CD4-positive, alpha-beta T cell (primary cell): ENCODE measurements at regions not wholly inside any gene's neighbourhood (a gene's known extent, or its start where the extent isn't known, plus 50 kb on each side); places are given as distances from the start of the nearest gene placed in this dataset.

Experiments used
- ATAC-seq: fragments of 200-7000 bp; cut with Tn5 transposase; one replicate; pipeline ENCODE4 v1.10.0; 2022; ENCODE audit warnings: mild to moderate bottlenecking; ENCODE audit not compliant: poor library complexity
- CTCF ChIA-PET: fragments of 350-600 bp; sonication (Branson Sonifier 250); formaldehyde crosslinking; loops from one replicate; lab custom pipeline; 2021; ENCODE audit warnings: antibody characterized with exemption, inconsistent platforms; lab: Charles Lee
- POLR2A ChIA-PET: fragments of 350-600 bp; sonication (Branson Sonifier 250); formaldehyde crosslinking; loops from one replicate; lab custom pipeline; 2021; ENCODE audit warnings: antibody characterized with exemption, inconsistent platforms; lab: Charles Lee
- DNase-seq, 14 experiments: peaks; one replicate each; pipeline ENCODE4 v3.0.0-alpha.2; 2013 to 2020; ENCODE audit warnings: mixed read lengths in 2 of 14
- H3K27ac ChIP-seq, 2 donors: one replicate each; pipeline versions ENCODE4 v1.5.1 to v1.7.0; 2013; ENCODE audit warnings: low read length in 2 of 2, low read depth in 1 of 2, mild to moderate bottlenecking in 1 of 2
- H3K27me3 ChIP-seq, 2 experiments: 1 replicate in 1 of 2; 2 replicates in 1 of 2; pipeline versions ENCODE4 v1.6.1 to v1.7.0; 2013; ENCODE audit warnings: low read length in 2 of 2, control low read depth in 1 of 2, mild to moderate bottlenecking in 1 of 2, moderate library complexity in 1 of 2; ENCODE audit not compliant: insufficient read depth in 2 of 2, control insufficient read depth in 1 of 2
- H3K36me3 ChIP-seq: one replicate; pipeline ENCODE4 v1.6.1; 2013; ENCODE audit warnings: low read length, control low read depth; ENCODE audit not compliant: insufficient read depth
- H3K4me1 ChIP-seq: one replicate; pipeline ENCODE4 v1.6.1; 2013; ENCODE audit warnings: low read length, control low read depth; ENCODE audit not compliant: insufficient read depth
- H3K4me3 ChIP-seq: one replicate; pipeline ENCODE4 v1.5.1; 2013; ENCODE audit warnings: mild to moderate bottlenecking, low read length, moderate library complexity
- H3K9me3 ChIP-seq, 2 experiments: 1 replicate in 1 of 2; 2 replicates in 1 of 2; pipeline versions ENCODE4 v1.6.1 to v1.7.0; 2013; ENCODE audit warnings: low read length in 2 of 2, mild to moderate bottlenecking in 2 of 2, control low read depth in 1 of 2, moderate library complexity in 1 of 2; ENCODE audit not compliant: control insufficient read depth in 1 of 2, insufficient read depth in 1 of 2
- H3K27ac Mint-ChIP-seq: one replicate; pipeline ENCODE4 v1.8.0; 2020; ENCODE audit warnings: mixed read lengths
- H3K27me3 Mint-ChIP-seq: one replicate; pipeline ENCODE4 v1.8.0; 2021; ENCODE audit warnings: mixed read lengths
- H3K36me3 Mint-ChIP-seq: one replicate; pipeline ENCODE4 v1.8.0; 2021; ENCODE audit warnings: low read depth, mixed read lengths
- H3K4me1 Mint-ChIP-seq: one replicate; pipeline ENCODE4 v1.8.0; 2021; ENCODE audit warnings: low read depth, mixed read lengths
- H3K4me3 Mint-ChIP-seq: one replicate; pipeline ENCODE4 v1.8.0; 2020; ENCODE audit warnings: mild to moderate bottlenecking, mixed read lengths
- H3K9me3 Mint-ChIP-seq: one replicate; pipeline ENCODE4 v1.8.0; 2020; ENCODE audit warnings: mixed read lengths
- CTCF ChIP-seq: fragments of 200-600 bp; IDR thresholded peaks from one replicate; pipeline ENCODE4 v1.8.0; 2022; ENCODE audit warnings: antibody characterized with exemption, mild to moderate bottlenecking
- intact Hi-C, 2 experiments: fragments of 100-400 bp; cut with DNase I in 1 of 2; cut with micrococcal nuclease in 1 of 2; formaldehyde crosslinking; loops; one replicate each; pipeline versions ENCODE4 v1.15.1 to v1.9.0; 2023 to 2025; cut with DNase I, micrococcal nuclease

- peaks cover 24% of the 10 kb centered on the region for H3K9me3 Mint-ChIP-seq
- intact Hi-C loops: no loop called here
- Histone ChIP-seq H3K4me1 (no peaks in the 10 kb centered on the region), H3K27me3 (no peaks in the 10 kb centered on the region), H3K4me3 (no peak overlapping the region), H3K36me3 (no peaks in the 10 kb centered on the region), H3K9me3 (peaks cover 0 to 7% of the 10 kb centered on the region in 2 experiments), H3K27ac (no peak overlapping the region)
- DNase-seq: no peak
- no peaks in the 10 kb centered on the region for H3K4me1 Mint-ChIP-seq
- TF ChIP-seq CTCF: no peak
- CTCF ChIA-PET: no interaction called here
- no peak overlapping the region for H3K4me3 Mint-ChIP-seq
- ATAC-seq: no peak
- H3K36me3 Mint-ChIP-seq: no peaks in the 10 kb centered on the region
- POLR2A ChIA-PET: no interaction called here
- no peaks in the 10 kb centered on the region for H3K27me3 Mint-ChIP-seq
- no peak overlapping the region for H3K27ac Mint-ChIP-seq
Observed at GRCh38 chr4:149095811-149096210, 653.6 kb upstream of the NR3C2 start.

GRCh38 chr4:149095001-149095400, 652.8 kb upstream of the NR3C2 start:
- H3K4me1 Mint-ChIP-seq: no peaks in the 10 kb centered on the region
- Histone ChIP-seq H3K36me3 (no peaks in the 10 kb centered on the region), H3K9me3 (peaks cover 0 to 7% of the 10 kb centered on the region in 2 experiments), H3K4me1 (no peaks in the 10 kb centered on the region), H3K4me3 (no peak overlapping the region), H3K27me3 (no peaks in the 10 kb centered on the region), H3K27ac (no peak overlapping the region)
- TF ChIP-seq CTCF: no peak
- H3K27ac Mint-ChIP-seq: no peak overlapping the region
- H3K9me3 Mint-ChIP-seq: peaks cover 24% of the 10 kb centered on the region
- ChIA-PET POLR2A (no interaction called here), CTCF (no interaction called here)
- ATAC-seq: no peak
- intact Hi-C loops: no loop called here
- no peak overlapping the region for H3K4me3 Mint-ChIP-seq
- no peaks in the 10 kb centered on the region for H3K36me3 Mint-ChIP-seq
- DNase-seq: no peak
- no peaks in the 10 kb centered on the region for H3K27me3 Mint-ChIP-seq

- ATAC-seq (no peak), DNase-seq (no peak)
- POLR2A ChIA-PET: no interaction called here
- H3K27me3 ChIP-seq: no peaks in the 10 kb centered on the region
- H3K27ac ChIP-seq: no peak overlapping the region
- H3K4me1 ChIP-seq: no peaks in the 10 kb centered on the region
- TF ChIP-seq CTCF: no peak
- Mint-ChIP-seq H3K36me3 (no peaks in the 10 kb centered on the region), H3K9me3 (peaks cover 2% of the 10 kb centered on the region), H3K27ac (no peak overlapping the region), H3K4me3 (no peak overlapping the region), H3K27me3 (no peaks in the 10 kb centered on the region), H3K4me1 (no peaks in the 10 kb centered on the region)
- no peak overlapping the region for H3K4me3 ChIP-seq
- H3K36me3 ChIP-seq: no peaks in the 10 kb centered on the region
- CTCF ChIA-PET: no interaction called here
- intact Hi-C loops: no loop called here
- H3K9me3 ChIP-seq: no peaks in the 10 kb centered on the region
Observed at GRCh38 chr4:149084144-149084543, 641.9 kb upstream of the NR3C2 start.
